ENCODE measurements at regions not wholly inside any gene's neighbourhood (a gene's known extent, or its start where the extent isn't known, plus 50 kb on each side); places are given as distances from the start of the nearest gene placed in this dataset.
"Not testable (repeated sequence)": the region's sequence is repeated elsewhere in the genome, so short reads cannot be mapped to it uniquely, and the experiment has no call there.

DNA sequence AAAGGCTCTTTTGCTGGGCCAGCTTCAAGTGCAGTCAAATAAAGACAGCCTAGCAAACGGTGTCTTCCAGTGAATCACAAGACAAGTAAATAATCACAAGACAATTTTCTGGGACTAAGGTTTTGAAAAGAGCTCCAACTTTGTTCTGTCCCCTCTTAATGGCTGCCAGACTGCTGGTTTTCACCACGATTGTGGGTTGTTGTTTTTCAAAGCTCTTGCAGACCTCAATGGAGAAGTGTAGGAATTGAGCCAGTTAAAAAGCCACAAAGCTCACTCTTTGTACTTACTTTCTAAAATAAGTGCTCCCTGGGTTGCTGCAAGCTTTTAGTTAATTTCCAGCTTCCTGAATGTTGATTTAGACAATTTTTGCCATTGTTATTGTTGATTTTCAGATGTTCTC lies 405.8 kb upstream of the HTR2C start:
- H3K4me2 ChIP-seq: no peak overlapping the region
- no peak overlapping the region for H3K27ac ChIP-seq
- H3K9ac ChIP-seq: no peak overlapping the region

GRCh38 chrX:114167276-114167675 lies 416.6 kb upstream of the HTR2C start:
- not testable (repeated sequence) for H3K4me1 ChIP-seq (ENCODE audit: low read depth, poor library complexity, severe bottlenecking); H3K9ac ChIP-seq; H3K79me2 ChIP-seq (ENCODE audit: insufficient read depth, low read depth); H3K4me2 ChIP-seq; H3K4me3 ChIP-seq (IDR thresholded peaks at IDR 0.05; ENCODE audit: insufficient read depth, low read depth, low read length); H3K27me3 ChIP-seq (ENCODE audit: insufficient read depth, low read depth); H3K27ac ChIP-seq; H4K20me1 ChIP-seq (ENCODE audit: insufficient read depth); H2AFZ ChIP-seq (ENCODE audit: low read depth); H3K36me3 ChIP-seq (ENCODE audit: insufficient read depth)

More for the DNA sequence above, 405.8 kb upstream of the HTR2C start:
- H4K20me1 ChIP-seq (ENCODE audit: insufficient read depth): no peaks in the 10 kb centered on the region
- H2AFZ ChIP-seq (ENCODE audit: low read depth): no peak overlapping the region
- no peaks in the 10 kb centered on the region for H3K79me2 ChIP-seq (ENCODE audit: insufficient read depth, low read depth)
- H3K4me3 ChIP-seq (IDR thresholded peaks at IDR 0.05; ENCODE audit: insufficient read depth, low read depth, low read length): no peak overlapping the region
- no peaks in the 10 kb centered on the region for H3K36me3 ChIP-seq (ENCODE audit: insufficient read depth)
- H3K4me1 ChIP-seq (ENCODE audit: low read depth, poor library complexity, severe bottlenecking): no peaks in the 10 kb centered on the region
- H3K27me3 ChIP-seq (ENCODE audit: insufficient read depth, low read depth): no peaks in the 10 kb centered on the region
- no peak for TF ChIP-seq CTCF (conservative IDR thresholded peaks at IDR 0.05; ENCODE audit: low read depth, low read length)

GRCh38 chrX:114166601-114167000 lies 417.3 kb upstream of the HTR2C start:
- no peak overlapping the region for H3K9ac ChIP-seq
- H3K4me3 ChIP-seq (IDR thresholded peaks at IDR 0.05; ENCODE audit: insufficient read depth, low read depth, low read length): no peak overlapping the region
- H3K27me3 ChIP-seq (ENCODE audit: insufficient read depth, low read depth): no peaks in the 10 kb centered on the region
- H3K79me2 ChIP-seq (ENCODE audit: insufficient read depth, low read depth): no peaks in the 10 kb centered on the region
- H3K4me1 ChIP-seq (ENCODE audit: low read depth, poor library complexity, severe bottlenecking): peaks cover 3% of the 10 kb centered on the region
- TF ChIP-seq CTCF (conservative IDR thresholded peaks at IDR 0.05; ENCODE audit: low read depth, low read length): no peak
- no peaks in the 10 kb centered on the region for H3K36me3 ChIP-seq (ENCODE audit: insufficient read depth)
- no peak overlapping the region for H3K27ac ChIP-seq
- no peaks in the 10 kb centered on the region for H4K20me1 ChIP-seq (ENCODE audit: insufficient read depth)
- H3K4me2 ChIP-seq: no peak overlapping the region
- no peak overlapping the region for H2AFZ ChIP-seq (ENCODE audit: low read depth)

DNA sequence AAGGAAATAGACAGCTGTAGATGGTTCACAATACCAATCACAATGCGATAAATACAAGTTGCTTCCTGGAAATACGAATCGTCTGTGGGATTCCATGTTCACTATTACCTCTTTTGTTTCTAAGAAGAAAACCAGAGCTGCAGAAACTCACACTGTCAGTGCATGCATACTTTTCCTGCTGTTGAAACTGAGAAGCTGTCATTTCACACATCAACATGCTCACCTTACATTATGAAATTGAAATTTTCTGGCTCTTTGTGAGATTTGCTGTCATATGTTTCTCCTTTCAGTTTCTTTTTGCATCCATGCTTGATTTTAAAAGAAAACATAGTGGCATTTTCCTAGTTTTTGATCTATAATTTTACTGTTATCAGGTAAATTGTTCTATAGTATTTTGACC lies 418.3 kb upstream of the HTR2C start:
- no peak overlapping the region for H3K4me3 ChIP-seq (IDR thresholded peaks at IDR 0.05; ENCODE audit: insufficient read depth, low read depth, low read length)
- H3K4me1 ChIP-seq (ENCODE audit: low read depth, poor library complexity, severe bottlenecking): peaks cover 3% of the 10 kb centered on the region
- no peaks in the 10 kb centered on the region for H3K27me3 ChIP-seq (ENCODE audit: insufficient read depth, low read depth)
- no peak for TF ChIP-seq CTCF (conservative IDR thresholded peaks at IDR 0.05; ENCODE audit: low read depth, low read length)
- no peaks in the 10 kb centered on the region for H3K79me2 ChIP-seq (ENCODE audit: insufficient read depth, low read depth)
- H2AFZ ChIP-seq (ENCODE audit: low read depth): no peak overlapping the region
- no peak overlapping the region for H3K9ac ChIP-seq
- no peak overlapping the region for H3K27ac ChIP-seq
- no peaks in the 10 kb centered on the region for H4K20me1 ChIP-seq (ENCODE audit: insufficient read depth)
- H3K4me2 ChIP-seq: no peak overlapping the region; the same call in 1 of the 2 replicates
- H3K36me3 ChIP-seq (ENCODE audit: insufficient read depth): no peaks in the 10 kb centered on the region

GRCh38 chrX:114162068-114162735 lies 421.7 kb upstream of the HTR2C start:
- Histone ChIP-seq H3K4me1 (ENCODE audit: low read depth, poor library complexity, severe bottlenecking) (peaks cover 3% of the 10 kb centered on the region), H3K27ac (no peak overlapping the region), H3K36me3 (ENCODE audit: insufficient read depth) (no peaks in the 10 kb centered on the region), H3K79me2 (ENCODE audit: insufficient read depth, low read depth) (no peaks in the 10 kb centered on the region), H3K9ac (no peak overlapping the region), H3K27me3 (ENCODE audit: insufficient read depth, low read depth) (no peaks in the 10 kb centered on the region), H3K4me3 (IDR thresholded peaks at IDR 0.05; ENCODE audit: insufficient read depth, low read depth, low read length) (no peak overlapping the region), H2AFZ (ENCODE audit: low read depth) (no peak overlapping the region), H3K4me2 (no peak overlapping the region), H4K20me1 (ENCODE audit: insufficient read depth) (no peaks in the 10 kb centered on the region)
- TF ChIP-seq CTCF (conservative IDR thresholded peaks at IDR 0.05; ENCODE audit: low read depth, low read length): no peak
